H1 (cell line): ENCODE measurements at regions not wholly inside any gene's neighbourhood (a gene's known extent, or its start where the extent isn't known, plus 50 kb on each side); places are given as distances from the start of the nearest gene placed in this dataset.

Source experiments
- CTCF ChIA-PET: fragments of 300-600 bp; sonication (Branson Sonifier 250); formaldehyde crosslinking; loops from one replicate; lab custom pipeline; 2021; ENCODE audit not compliant: partially characterized antibody; lab: Charles Lee
- POLR2A ChIA-PET: fragments of 300-600 bp; sonication (Branson Sonifier 250); formaldehyde crosslinking; loops from one replicate; lab custom pipeline; 2021; ENCODE audit warnings: inconsistent platforms; ENCODE audit not compliant: partially characterized antibody; lab: Charles Lee
- DNase-seq, 2 experiments: peaks; one replicate each; pipeline versions ENCODE4 v3.0.0 to v3.0.0-alpha.2; 2010 to 2022; ENCODE audit warnings: low spot score in 2 of 2, low read depth in 1 of 2, mixed read lengths in 1 of 2
- FAIRE-seq: peaks from 2 replicates; lab custom pipeline; 2011; peaks lifted over from hg19 to GRCh38; lab: Jason Lieb, UNC
- H2AFZ ChIP-seq: 2 replicates; pipeline ENCODE4 v1.8.1; 2012; ENCODE audit warnings: low read length, inconsistent platforms
- H2AK5ac ChIP-seq: 2 replicates; pipeline ENCODE4 v1.6.1; 2013; ENCODE audit warnings: low read depth, low read length
- H2BK120ac ChIP-seq: replicated peaks from 2 replicates; pipeline ENCODE3; 2013; ENCODE audit warnings: low read depth, low read length, inconsistent platforms
- H2BK12ac ChIP-seq: 2 replicates; pipeline ENCODE4 v1.6.1; 2013; ENCODE audit warnings: low read depth, low read length
- H2BK15ac ChIP-seq: 2 replicates; pipeline ENCODE4 v1.6.1; 2013; ENCODE audit warnings: low read length
- H2BK20ac ChIP-seq: 2 replicates; pipeline ENCODE4 v1.6.1; 2013; ENCODE audit warnings: low read length
- H2BK5ac ChIP-seq: 2 replicates; pipeline ENCODE4 v1.6.1; 2013; ENCODE audit warnings: low read depth, low read length
- H3K14ac ChIP-seq: 2 replicates; pipeline ENCODE4 v1.6.1; 2013; ENCODE audit warnings: inconsistent platforms; ENCODE audit not compliant: insufficient read length
- H3K18ac ChIP-seq: 2 replicates; pipeline ENCODE4 v1.6.1; 2013; ENCODE audit warnings: low read length; ENCODE audit errors: extremely low read depth
- H3K23ac ChIP-seq: 2 replicates; pipeline ENCODE4 v1.6.1; 2013; ENCODE audit warnings: inconsistent platforms; ENCODE audit not compliant: insufficient read length
- H3K23me2 ChIP-seq: 2 replicates; pipeline ENCODE4 v1.6.1; 2013; ENCODE audit warnings: low read depth, low read length
- H3K27ac ChIP-seq: 2 replicates; pipeline ENCODE4 v1.6.1; 2011; ENCODE audit warnings: low read depth, low read length, inconsistent platforms
- H3K27me3 ChIP-seq, 4 experiments: replicated peaks in 1 of 4; 1 replicate in 1 of 4; 2 replicates in 3 of 4; pipeline versions ENCODE4 v1.6.1 to v1.8.1; 2011 to 2013; ENCODE audit warnings: low read length in 3 of 4, mild to moderate bottlenecking in 3 of 4, inconsistent platforms in 2 of 4, mixed read lengths in 2 of 4, moderate library complexity in 1 of 4; ENCODE audit not compliant: control insufficient read depth in 3 of 4, insufficient read depth in 3 of 4; ENCODE audit errors: extremely low read depth in 1 of 4
- H3K36me3 ChIP-seq, 4 experiments: 2 replicates each; pipeline versions ENCODE4 v1.6.1 to v1.8.1; 2011 to 2013; ENCODE audit warnings: mild to moderate bottlenecking in 4 of 4, low read length in 3 of 4, moderate library complexity in 2 of 4, control low read depth in 1 of 4, inconsistent platforms in 1 of 4; ENCODE audit not compliant: insufficient read depth in 4 of 4, control insufficient read depth in 2 of 4
- H3K4ac ChIP-seq: replicated peaks from 2 replicates; pipeline ENCODE3; 2013; ENCODE audit warnings: low read length, low read depth, mixed read lengths, inconsistent platforms; ENCODE audit not compliant: insufficient read length
- H3K4me1 ChIP-seq, 4 experiments: replicated peaks in 1 of 4; 1 replicate in 1 of 4; 2 replicates in 3 of 4; pipeline versions ENCODE4 v1.6.1 to v1.8.1; 2011 to 2013; ENCODE audit warnings: low read length in 3 of 4, inconsistent platforms in 2 of 4, mixed read lengths in 1 of 4; ENCODE audit not compliant: insufficient read depth in 4 of 4, control insufficient read depth in 3 of 4
- H3K4me2 ChIP-seq, 2 experiments: 2 replicates each; pipeline versions ENCODE4 v1.6.1 to v1.8.1; 2011 to 2013; ENCODE audit warnings: low read depth in 2 of 2, low read length in 2 of 2, control low read depth in 1 of 2, inconsistent platforms in 1 of 2, mild to moderate bottlenecking in 1 of 2; ENCODE audit not compliant: insufficient read depth in 1 of 2
- H3K4me3 ChIP-seq, 4 experiments: fragments of 200-600, 300-600 bp in 1 of 4; sonication (generic), shearing (Covaris generic), sonication (Bioruptor Twin) in 1 of 4; 2 replicates each; pipeline versions ENCODE4 v1.5.1 to v1.8.1; 2011 to 2016; ENCODE audit warnings: low read length in 4 of 4, low read depth in 3 of 4, control low read depth in 2 of 4, inconsistent platforms in 2 of 4, mild to moderate bottlenecking in 2 of 4, mixed read lengths in 1 of 4, moderate library complexity in 1 of 4; ENCODE audit not compliant: insufficient read depth in 2 of 4; ENCODE audit errors: extremely low read depth in 1 of 4
- H3K56ac ChIP-seq: replicated peaks from 2 replicates; pipeline ENCODE3; 2013; ENCODE audit warnings: low read depth, mild to moderate bottlenecking, mixed read lengths, low read length, inconsistent platforms; ENCODE audit not compliant: insufficient read length
- H3K79me1 ChIP-seq: 2 replicates; pipeline ENCODE4 v1.6.1; 2013; ENCODE audit warnings: low read depth, low read length, control low read depth
- H3K79me2 ChIP-seq, 2 experiments: 2 replicates each; pipeline versions ENCODE4 v1.6.1 to v1.8.1; 2012 to 2013; ENCODE audit warnings: low read length in 2 of 2, mild to moderate bottlenecking in 2 of 2, inconsistent platforms in 1 of 2; ENCODE audit not compliant: insufficient read depth in 2 of 2, control insufficient read depth in 1 of 2
- H3K9ac ChIP-seq, 4 experiments: replicated peaks in 1 of 4; 1 replicate in 1 of 4; 2 replicates in 3 of 4; pipeline versions ENCODE4 v1.6.1 to v1.8.1; 2011 to 2013; ENCODE audit warnings: low read depth in 3 of 4, low read length in 3 of 4, control low read depth in 2 of 4, mild to moderate bottlenecking in 2 of 4, moderate library complexity in 2 of 4, inconsistent platforms in 1 of 4; ENCODE audit errors: extremely low read depth in 1 of 4
- H3K9me3 ChIP-seq, 2 experiments: 2 replicates each; pipeline versions ENCODE4 v1.6.1 to v1.8.1; 2012 to 2013; ENCODE audit warnings: mild to moderate bottlenecking in 2 of 2, moderate library complexity in 2 of 2, control low read depth in 1 of 2, inconsistent platforms in 1 of 2, low read depth in 1 of 2, low read length in 1 of 2, mixed read lengths in 1 of 2; ENCODE audit not compliant: insufficient read depth in 2 of 2
- H4K20me1 ChIP-seq, 2 experiments: replicated peaks in 1 of 2; 2 replicates each; pipeline versions ENCODE3 to v1.8.1; 2011 to 2013; ENCODE audit warnings: inconsistent platforms in 2 of 2, low read length in 2 of 2, mild to moderate bottlenecking in 1 of 2; ENCODE audit not compliant: insufficient read depth in 2 of 2, control insufficient read depth in 1 of 2
- H4K5ac ChIP-seq: 2 replicates; pipeline ENCODE4 v1.6.1; 2013; ENCODE audit warnings: low read length, low read depth, mixed read lengths, inconsistent platforms; ENCODE audit not compliant: insufficient read length
- H4K8ac ChIP-seq: 2 replicates; pipeline ENCODE4 v1.8.0; 2013; ENCODE audit warnings: mild to moderate bottlenecking, moderate library complexity, low read length, inconsistent platforms; ENCODE audit not compliant: insufficient read depth; ENCODE audit errors: extremely low read depth
- H4K91ac ChIP-seq: replicated peaks from 2 replicates; pipeline ENCODE3; 2013; ENCODE audit warnings: low read length, mixed read lengths, inconsistent platforms; ENCODE audit not compliant: insufficient read length
- SIN3A ChIP-seq, 2 experiments: IDR thresholded peaks in 1 of 2; conservative IDR thresholded peaks in 1 of 2; 2 replicates each; pipeline ENCODE4 v1.6.1; 2011 to 2012; ENCODE audit warnings: low read length in 2 of 2, improper control_type of control experiment in 1 of 2, low read depth in 1 of 2, mild to moderate bottlenecking in 1 of 2
- TEAD4 ChIP-seq: IDR thresholded peaks from 2 replicates; pipeline ENCODE4 v1.6.1; 2012; ENCODE audit warnings: low read depth, low read length, inconsistent platforms, mixed read lengths
- WGBS, 2 experiments: shearing (Covaris generic) in 1 of 2; methylation state at CpG; one replicate each; pipeline versions ENCODE4 v1.1.6 to v1.1.7; 2013 to 2015; ENCODE audit warnings: low lambda C conversion rate in 2 of 2, mixed read lengths in 2 of 2, inconsistent platforms in 1 of 2, low coverage in 1 of 2, missing lambda C conversion rate in 1 of 2; ENCODE audit not compliant: insufficient replicate concordance in 2 of 2, insufficient coverage in 1 of 2, insufficient read length in 1 of 2; ENCODE audit errors: extremely low coverage in 1 of 2, missing lambda C conversion rate in 1 of 2; 5-methylcytosine and 5-hydroxymethylcytosine counted together

DNA sequence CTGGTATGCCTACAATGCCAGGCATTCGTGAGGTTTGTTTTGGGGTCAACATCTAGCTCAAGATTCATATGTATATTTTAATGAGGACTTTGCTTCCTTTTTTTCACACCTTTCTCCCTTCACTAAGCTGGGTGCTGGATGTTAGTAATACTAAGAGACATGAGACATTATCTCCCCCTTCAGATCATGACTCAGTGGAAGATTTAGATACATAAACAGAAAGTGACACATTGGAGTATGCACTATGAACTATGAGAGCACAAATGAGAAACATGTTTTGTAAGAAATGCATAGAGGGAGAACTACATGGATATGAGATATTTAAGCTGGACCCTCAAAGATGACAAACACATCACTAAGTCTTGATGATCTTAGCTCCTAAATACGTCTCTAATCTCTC lies 286.3 kb downstream of the RPAP3 start:
- no peak for TF ChIP-seq SIN3A (conservative IDR thresholded peaks at IDR 0.05 in 1 of 2, IDR thresholded peaks at IDR 0.05 in 1 of 2; ENCODE audit: low read depth in 1 of 2, low read length in 2 of 2)
- TF ChIP-seq TEAD4, result 0 out of 2 replicates have a peak, but pooled peaks have one; percentile 26
- Histone ChIP-seq H2AK5ac (no peak overlapping the region), H3K9me3 (no peaks in the 10 kb centered on the region), H3K4me3 (no peak overlapping the region), H4K91ac (no peak overlapping the region), H3K4me2 (no peak overlapping the region), H3K27me3 (no peaks in the 10 kb centered on the region), H4K5ac (no peak overlapping the region), H4K8ac (no peak overlapping the region), H3K4ac (no peak overlapping the region), H3K79me2 (no peaks in the 10 kb centered on the region), H3K23me2 (no peaks in the 10 kb centered on the region), H2BK15ac (no peak overlapping the region), H2BK120ac (no peak overlapping the region), H2BK12ac (no peak overlapping the region), H3K18ac (no peak overlapping the region), H3K56ac (no peak overlapping the region), H3K79me1 (no peaks in the 10 kb centered on the region), H3K23ac (no peak overlapping the region), H3K9ac (no peak overlapping the region), H2AFZ (no peak overlapping the region), H3K36me3 (no peaks in the 10 kb centered on the region), H3K14ac (no peak overlapping the region), H3K4me1 (no peaks in the 10 kb centered on the region), H3K27ac (no peak overlapping the region), H4K20me1 (no peaks in the 10 kb centered on the region), H2BK20ac (no peak overlapping the region), H2BK5ac (no peak overlapping the region)
- ChIA-PET CTCF (interaction anchor here (1.1 to 1.8 kb wide), 3 partner anchors 11 to 386 kb away, joined by 3 to 5 read pairs (median 4); no protein-coding TSS in a partner anchor), POLR2A (interaction anchor here (1.0 kb wide), 1 partner anchor 11 kb away, joined by 3 read pairs; no protein-coding TSS in a partner anchor)
- 95% methylated on average over 1 of the region's 2 CpGs; no CpG with 5 or more reads in 1 of the 2 experiments for WGBS, 2 experiments
- no peak for DNase-seq
- no peak for FAIRE-seq
